Heart left ventricle (tissue), 13 donors: ENCODE measurements at regions not wholly inside any gene's neighbourhood (a gene's known extent, or its start where the extent isn't known, plus 50 kb on each side); places are given as distances from the start of the nearest gene placed in this dataset.

ENCODE experiments used
- POLR2A ChIP-seq, 2 donors: fragments of 450-650 bp; IDR thresholded peaks; one replicate each; pipeline ENCODE4 v1.6.1; 2017; ENCODE audit warnings: antibody characterized with exemption in 2 of 2, mild to moderate bottlenecking in 2 of 2, moderate library complexity in 2 of 2
- TF ChIP-seq, protein P1 (sequence below), 12 donors: fragments of 200-600 bp; sonication (generic) in 4 of 12; IDR thresholded peaks; one replicate each; pipeline versions ENCODE4 v1.5.0 to v1.8.0; 2018 to 2022; ENCODE audit warnings: antibody characterized with exemption in 12 of 12, mild to moderate bottlenecking in 5 of 12
- donor health status: ischemic (EF 13 %, LVEDD 7.1; RV severe dilation, severe dysfunction).
- donor health status: DM: no; HTN: yes; CAD: no.
- donor health status: DM: no; HTN: no; CAD: no.
- donor health status: ischemic (EF 25% LVEDD 6.9; RV normal size, moderate dysfunction).
- donor health status: ischemic (EF 25% LVEDD 5.7; RV mildly dilated, moderate dysfunction).
- donor health status: ischemic (EF 35%, LVEDD 5.7; RV mildly dilated, moderate dysfunction).
- donor health status: nonischemic (EF 11% LVEDD 7.7; RV severe dilation, severe dysfunction).
- donor health status: DM: yes; HTN: yes; CAD: no.
- donor health status: PGD.
- donor health status: ischemic (EF 29% LVEDD 5.4; RV normal size, mild dysfunction).
- donor health status: nonischemic (EF 23%, LVEDD 6.1; RV moderate dilation, normal function).

- TF ChIP-seq, protein P1, sequence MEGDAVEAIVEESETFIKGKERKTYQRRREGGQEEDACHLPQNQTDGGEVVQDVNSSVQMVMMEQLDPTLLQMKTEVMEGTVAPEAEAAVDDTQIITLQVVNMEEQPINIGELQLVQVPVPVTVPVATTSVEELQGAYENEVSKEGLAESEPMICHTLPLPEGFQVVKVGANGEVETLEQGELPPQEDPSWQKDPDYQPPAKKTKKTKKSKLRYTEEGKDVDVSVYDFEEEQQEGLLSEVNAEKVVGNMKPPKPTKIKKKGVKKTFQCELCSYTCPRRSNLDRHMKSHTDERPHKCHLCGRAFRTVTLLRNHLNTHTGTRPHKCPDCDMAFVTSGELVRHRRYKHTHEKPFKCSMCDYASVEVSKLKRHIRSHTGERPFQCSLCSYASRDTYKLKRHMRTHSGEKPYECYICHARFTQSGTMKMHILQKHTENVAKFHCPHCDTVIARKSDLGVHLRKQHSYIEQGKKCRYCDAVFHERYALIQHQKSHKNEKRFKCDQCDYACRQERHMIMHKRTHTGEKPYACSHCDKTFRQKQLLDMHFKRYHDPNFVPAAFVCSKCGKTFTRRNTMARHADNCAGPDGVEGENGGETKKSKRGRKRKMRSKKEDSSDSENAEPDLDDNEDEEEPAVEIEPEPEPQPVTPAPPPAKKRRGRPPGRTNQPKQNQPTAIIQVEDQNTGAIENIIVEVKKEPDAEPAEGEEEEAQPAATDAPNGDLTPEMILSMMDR (IDR thresholded peaks at IDR 0.05), result no peak
- no peak for TF ChIP-seq POLR2A (IDR thresholded peaks at IDR 0.05)
Measured at GRCh38 chr6:39999006-39999867, 65.0 kb upstream of the MOCS1 start.
